ENCODE measurements at regions not wholly inside any gene's neighbourhood (a gene's known extent, or its start where the extent isn't known, plus 50 kb on each side); places are given as distances from the start of the nearest gene placed in this dataset.

DNA sequence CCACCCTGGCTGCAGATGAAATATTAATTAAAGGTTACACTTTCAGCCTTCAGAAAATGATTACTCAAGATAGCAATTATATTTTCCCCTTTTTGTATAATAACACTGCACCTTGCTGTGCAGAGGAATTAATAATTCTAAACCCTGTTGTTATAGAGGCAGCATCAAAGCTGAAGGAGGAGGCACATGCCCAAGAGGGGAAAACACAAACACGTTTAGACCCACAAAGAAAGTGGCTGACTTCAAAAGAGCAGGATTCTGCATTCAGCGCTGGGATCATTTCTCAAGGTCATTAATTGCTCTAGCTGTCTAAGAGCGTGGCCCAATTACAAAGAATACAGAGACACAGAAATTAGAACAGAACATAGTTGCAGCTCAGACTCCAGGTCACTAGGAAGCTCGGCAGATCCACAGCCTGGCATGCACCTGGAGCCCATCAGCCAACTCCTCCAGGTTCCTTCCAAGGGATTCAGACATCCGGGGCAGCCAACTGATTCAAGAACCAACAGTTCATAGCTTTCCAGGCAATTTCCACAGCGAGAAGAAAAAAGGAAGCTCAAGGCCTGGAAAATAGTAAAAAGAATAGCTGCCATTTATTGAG is 102.3 kb upstream of the ID2 start:
- TF ChIP-seq TAF1 (IDR thresholded peaks at IDR 0.05; ENCODE audit: low read depth, low read length) (no peak), PAX5 (IDR thresholded peaks at IDR 0.05; ENCODE audit: insufficient read depth, low read length, severe bottlenecking) (no peak), POLR2AphosphoS5 (IDR thresholded peaks at IDR 0.05; ENCODE audit: low read depth, low read length) (no peak), POLR2A (IDR thresholded peaks at IDR 0.05; ENCODE audit: low read depth, low read length) (no peak), POU2F2 (IDR thresholded peaks at IDR 0.05; ENCODE audit: low read depth, low read length) (no peak), SPI1 (IDR thresholded peaks at IDR 0.05; ENCODE audit: low read depth, low read length) (no peak)
- DNase-seq (ENCODE audit: insufficient read length, low spot score) (no peak), FAIRE-seq (no peak)

DNA sequence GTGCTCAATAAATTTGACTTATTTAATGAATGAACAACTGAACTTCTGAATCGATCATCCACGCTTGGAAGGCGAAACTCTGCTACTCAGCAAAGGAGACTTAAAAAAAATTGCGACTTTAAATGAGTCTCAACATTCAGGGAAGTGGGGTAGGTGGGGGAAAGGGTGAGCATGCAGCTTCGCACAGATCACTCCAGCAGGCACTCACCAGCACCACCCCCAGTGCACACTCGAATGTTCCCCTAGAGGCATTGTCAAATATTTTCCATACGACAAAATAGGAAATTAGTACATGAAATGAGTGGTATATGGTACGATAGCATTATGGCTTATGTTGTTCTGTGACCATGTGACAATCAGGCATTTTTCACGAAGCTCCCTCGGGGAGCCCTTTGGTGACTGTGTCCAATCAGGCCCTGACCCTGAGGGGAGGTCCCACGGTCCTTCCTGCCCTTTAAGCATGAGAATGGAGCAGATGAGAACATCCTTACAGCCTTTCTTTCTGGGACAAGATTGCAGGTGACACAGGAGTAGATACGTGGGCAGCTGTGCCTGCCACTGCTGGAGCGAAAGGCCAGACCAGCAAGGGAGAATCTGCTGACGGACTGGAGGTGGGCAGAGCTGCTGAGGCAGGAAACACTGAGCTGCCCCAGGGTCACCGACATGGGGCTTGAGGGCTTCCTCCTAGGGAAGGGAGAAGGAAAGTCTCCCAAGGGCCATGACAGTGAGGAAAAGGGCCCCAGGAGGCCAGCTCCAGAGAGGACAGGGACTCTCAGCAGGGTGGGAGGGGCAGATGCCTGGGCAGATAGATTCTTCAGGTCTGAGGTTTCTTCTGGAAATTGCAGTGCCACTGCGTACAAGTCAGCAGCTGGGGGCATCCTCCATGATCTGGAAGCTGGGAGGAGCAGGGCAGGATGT is 101.3 kb upstream of the ID2 start:
- DNase-seq (ENCODE audit: insufficient read length, low spot score) (no peak), FAIRE-seq (no peak)
- no peak for TF ChIP-seq POLR2AphosphoS5 (IDR thresholded peaks at IDR 0.05; ENCODE audit: low read depth, low read length)
- no peak for TF ChIP-seq POU2F2 (IDR thresholded peaks at IDR 0.05; ENCODE audit: low read depth, low read length)
- TF ChIP-seq POLR2A (IDR thresholded peaks at IDR 0.05; ENCODE audit: low read depth, low read length), result no peak
- no peak for TF ChIP-seq TAF1 (IDR thresholded peaks at IDR 0.05; ENCODE audit: low read depth, low read length)
- TF ChIP-seq PAX5 (IDR thresholded peaks at IDR 0.05; ENCODE audit: insufficient read depth, low read length, severe bottlenecking), result no peak
- no peak for TF ChIP-seq SPI1 (IDR thresholded peaks at IDR 0.05; ENCODE audit: low read depth, low read length)

DNA sequence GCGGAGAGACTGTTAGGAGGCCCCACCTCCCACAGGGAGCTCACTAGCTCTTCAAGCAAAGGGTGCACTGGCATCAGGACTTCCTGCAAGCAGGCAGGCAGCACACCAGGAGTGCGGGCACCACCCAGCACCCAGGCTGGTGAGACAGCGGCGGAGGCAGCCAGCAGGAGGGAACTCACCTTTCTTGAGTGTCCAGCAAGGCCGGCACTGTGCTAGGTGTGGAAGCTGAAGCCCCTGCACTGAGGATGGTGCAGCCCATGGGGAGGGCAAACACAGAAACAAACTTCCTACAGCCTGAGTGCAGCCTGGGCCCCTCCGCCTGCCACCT is 100.7 kb upstream of the ID2 start:
- TF ChIP-seq POLR2A (IDR thresholded peaks at IDR 0.05; ENCODE audit: low read depth, low read length) (no peak), TAF1 (IDR thresholded peaks at IDR 0.05; ENCODE audit: low read depth, low read length) (no peak), PAX5 (IDR thresholded peaks at IDR 0.05; ENCODE audit: insufficient read depth, low read length, severe bottlenecking) (no peak), POU2F2 (IDR thresholded peaks at IDR 0.05; ENCODE audit: low read depth, low read length) (no peak), SPI1 (IDR thresholded peaks at IDR 0.05; ENCODE audit: low read depth, low read length) (no peak), POLR2AphosphoS5 (IDR thresholded peaks at IDR 0.05; ENCODE audit: low read depth, low read length) (no peak)
- DNase-seq (ENCODE audit: insufficient read length, low spot score), result no peak

DNA sequence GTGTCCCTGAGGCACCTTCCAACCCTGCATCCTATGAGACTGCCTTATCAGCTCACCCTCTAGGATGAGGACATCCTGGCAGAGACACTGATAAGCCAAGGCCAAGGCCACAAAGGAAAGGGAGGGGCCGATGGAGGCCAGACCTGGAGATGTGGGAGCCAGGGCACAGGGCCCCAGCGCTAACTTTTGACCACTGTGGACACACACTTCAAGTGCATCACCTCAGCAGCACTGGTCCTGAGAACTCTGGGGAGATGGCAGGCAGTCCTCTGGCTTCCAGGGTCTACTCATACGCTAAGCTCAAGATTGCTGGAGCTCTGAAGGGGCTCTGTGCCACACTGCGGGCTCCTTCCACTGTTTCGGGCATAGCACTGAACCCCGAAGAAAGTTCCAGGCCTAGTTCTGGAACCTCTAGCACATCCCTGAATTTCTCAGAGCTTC is 100.2 kb upstream of the ID2 start:
- DNase-seq (ENCODE audit: insufficient read length, low spot score), result no peak
- TF ChIP-seq PAX5 (IDR thresholded peaks at IDR 0.05; ENCODE audit: insufficient read depth, low read length, severe bottlenecking) (no peak), POLR2A (IDR thresholded peaks at IDR 0.05; ENCODE audit: low read depth, low read length) (no peak), SPI1 (IDR thresholded peaks at IDR 0.05; ENCODE audit: low read depth, low read length) (no peak), TAF1 (IDR thresholded peaks at IDR 0.05; ENCODE audit: low read depth, low read length) (no peak), POU2F2 (IDR thresholded peaks at IDR 0.05; ENCODE audit: low read depth, low read length) (no peak), POLR2AphosphoS5 (IDR thresholded peaks at IDR 0.05; ENCODE audit: low read depth, low read length) (no peak)
- no peak for FAIRE-seq

More for the DNA sequence above, 100.7 kb upstream of the ID2 start:
- no peak for FAIRE-seq

DNA sequence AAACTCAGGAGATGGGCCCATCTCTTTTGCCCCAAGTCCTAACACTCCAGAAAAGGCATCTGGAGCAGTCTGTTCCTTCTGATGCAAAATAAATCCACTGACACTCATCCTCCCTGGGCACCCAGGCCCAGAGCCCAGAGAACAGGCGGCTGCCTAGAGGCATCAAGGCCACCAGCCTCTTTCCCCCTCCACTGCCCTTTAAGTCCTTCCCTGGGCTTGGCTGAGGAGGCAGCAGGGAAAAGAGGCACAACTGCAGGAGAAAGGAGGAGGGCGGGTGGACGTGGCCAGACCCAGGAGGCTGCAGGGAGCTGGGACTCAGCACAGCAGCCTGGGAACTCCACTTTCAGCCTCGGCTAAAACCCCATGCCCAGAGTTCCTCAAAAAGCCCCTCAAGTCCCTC is 99.7 kb upstream of the ID2 start:
- TF ChIP-seq TAF1 (IDR thresholded peaks at IDR 0.05; ENCODE audit: low read depth, low read length), result no peak
- TF ChIP-seq POLR2AphosphoS5 (IDR thresholded peaks at IDR 0.05; ENCODE audit: low read depth, low read length), result no peak
- no peak for TF ChIP-seq SPI1 (IDR thresholded peaks at IDR 0.05; ENCODE audit: low read depth, low read length)
- no peak for TF ChIP-seq POU2F2 (IDR thresholded peaks at IDR 0.05; ENCODE audit: low read depth, low read length)
- no peak for TF ChIP-seq PAX5 (IDR thresholded peaks at IDR 0.05; ENCODE audit: insufficient read depth, low read length, severe bottlenecking)
- DNase-seq (ENCODE audit: insufficient read length, low spot score) (no peak), FAIRE-seq (no peak)

DNA sequence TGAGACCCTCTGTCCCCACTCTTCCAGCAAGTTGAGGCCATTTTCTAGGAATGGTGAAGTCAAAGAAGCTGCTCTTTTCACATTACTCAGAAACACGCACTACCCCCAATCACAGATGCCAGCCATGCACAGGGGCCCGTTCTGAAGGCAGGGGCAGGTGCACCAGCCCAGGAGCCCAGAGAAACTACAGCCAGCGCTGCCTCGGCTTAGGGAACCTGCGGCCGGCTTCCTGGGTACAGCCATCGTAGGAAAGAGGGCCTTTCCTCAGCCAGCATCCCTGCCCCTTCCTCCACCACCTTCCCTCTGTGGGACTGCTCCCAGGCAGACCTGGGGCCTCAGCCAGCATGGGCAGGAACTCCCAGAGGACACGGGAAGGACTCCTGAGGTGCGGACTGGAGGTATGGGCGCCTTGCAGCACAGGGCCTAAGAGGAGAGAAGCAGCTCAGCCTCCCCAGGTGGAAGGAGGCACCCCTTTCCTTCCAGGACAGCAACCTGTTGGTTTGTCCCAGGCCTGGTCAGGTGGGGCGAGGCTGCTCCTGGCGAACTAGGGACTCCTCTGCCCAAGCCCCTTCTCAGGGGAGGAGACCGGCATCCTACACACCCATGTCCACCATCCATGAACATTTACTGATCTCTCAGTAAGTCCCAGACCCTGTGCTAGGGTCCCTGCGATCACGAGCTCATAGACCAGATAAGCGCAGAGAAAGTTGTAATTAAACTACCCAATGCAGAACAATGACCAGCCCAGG is 99.0 kb upstream of the ID2 start:
- peak; percentile 13 for FAIRE-seq
- TF ChIP-seq POLR2A (IDR thresholded peaks at IDR 0.05; ENCODE audit: low read depth, low read length) (no peak), PAX5 (IDR thresholded peaks at IDR 0.05; ENCODE audit: insufficient read depth, low read length, severe bottlenecking) (no peak), TAF1 (IDR thresholded peaks at IDR 0.05; ENCODE audit: low read depth, low read length) (no peak), SPI1 (IDR thresholded peaks at IDR 0.05; ENCODE audit: low read depth, low read length) (no peak), POU2F2 (IDR thresholded peaks at IDR 0.05; ENCODE audit: low read depth, low read length) (no peak), POLR2AphosphoS5 (IDR thresholded peaks at IDR 0.05; ENCODE audit: low read depth, low read length) (no peak)

DNA sequence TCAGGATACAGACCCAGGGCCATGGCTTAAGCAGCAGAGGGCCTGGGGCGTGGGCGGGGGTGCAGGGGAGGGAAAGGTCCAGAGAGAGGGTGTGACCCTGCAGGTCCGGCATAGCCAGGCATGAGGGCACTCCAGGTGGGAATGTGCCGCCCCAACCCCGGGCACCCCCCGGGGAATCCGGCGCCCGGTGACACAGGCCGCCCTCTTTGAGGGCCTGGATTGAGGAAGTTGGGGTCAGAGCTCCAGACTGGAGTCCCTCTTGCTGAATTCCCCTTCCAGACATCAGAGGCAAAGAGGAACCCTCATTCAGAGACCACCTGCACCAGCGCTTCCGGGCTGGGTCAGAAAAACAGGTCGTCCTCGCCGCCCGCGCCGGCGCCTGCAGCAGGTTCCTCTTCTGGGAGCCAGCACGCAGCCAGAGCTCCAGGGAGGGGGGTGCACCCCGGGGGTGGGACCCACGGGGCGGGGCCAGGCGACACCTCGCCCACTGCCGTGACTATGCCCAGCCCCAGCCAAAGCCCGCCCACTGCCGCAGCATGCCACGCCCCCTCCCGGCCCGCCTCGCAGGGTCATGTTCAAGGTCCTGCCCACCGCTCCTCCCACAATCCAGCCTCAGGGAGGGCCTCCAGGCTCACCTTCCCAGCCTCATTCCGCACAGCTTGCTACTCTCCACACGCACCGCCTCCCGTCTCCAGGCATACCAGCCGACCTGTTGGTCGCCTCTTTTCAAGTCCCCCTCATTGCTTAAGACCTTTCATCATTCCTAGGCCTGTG is 98.3 kb upstream of the ID2 start:
- TF ChIP-seq POLR2A (IDR thresholded peaks at IDR 0.05; ENCODE audit: low read depth, low read length) (no peak), POLR2AphosphoS5 (IDR thresholded peaks at IDR 0.05; ENCODE audit: low read depth, low read length) (no peak), TAF1 (IDR thresholded peaks at IDR 0.05; ENCODE audit: low read depth, low read length) (no peak), POU2F2 (IDR thresholded peaks at IDR 0.05; ENCODE audit: low read depth, low read length) (no peak), SPI1 (IDR thresholded peaks at IDR 0.05; ENCODE audit: low read depth, low read length) (peak; percentile 26; the same call in 1 of the 2 replicates)
- DNase-seq (ENCODE audit: insufficient read length, low spot score) (peak; percentile 83), FAIRE-seq (peak; percentile 80)

More for the DNA sequence above, 99.0 kb upstream of the ID2 start:
- no peak for DNase-seq (ENCODE audit: insufficient read length, low spot score)

DNA sequence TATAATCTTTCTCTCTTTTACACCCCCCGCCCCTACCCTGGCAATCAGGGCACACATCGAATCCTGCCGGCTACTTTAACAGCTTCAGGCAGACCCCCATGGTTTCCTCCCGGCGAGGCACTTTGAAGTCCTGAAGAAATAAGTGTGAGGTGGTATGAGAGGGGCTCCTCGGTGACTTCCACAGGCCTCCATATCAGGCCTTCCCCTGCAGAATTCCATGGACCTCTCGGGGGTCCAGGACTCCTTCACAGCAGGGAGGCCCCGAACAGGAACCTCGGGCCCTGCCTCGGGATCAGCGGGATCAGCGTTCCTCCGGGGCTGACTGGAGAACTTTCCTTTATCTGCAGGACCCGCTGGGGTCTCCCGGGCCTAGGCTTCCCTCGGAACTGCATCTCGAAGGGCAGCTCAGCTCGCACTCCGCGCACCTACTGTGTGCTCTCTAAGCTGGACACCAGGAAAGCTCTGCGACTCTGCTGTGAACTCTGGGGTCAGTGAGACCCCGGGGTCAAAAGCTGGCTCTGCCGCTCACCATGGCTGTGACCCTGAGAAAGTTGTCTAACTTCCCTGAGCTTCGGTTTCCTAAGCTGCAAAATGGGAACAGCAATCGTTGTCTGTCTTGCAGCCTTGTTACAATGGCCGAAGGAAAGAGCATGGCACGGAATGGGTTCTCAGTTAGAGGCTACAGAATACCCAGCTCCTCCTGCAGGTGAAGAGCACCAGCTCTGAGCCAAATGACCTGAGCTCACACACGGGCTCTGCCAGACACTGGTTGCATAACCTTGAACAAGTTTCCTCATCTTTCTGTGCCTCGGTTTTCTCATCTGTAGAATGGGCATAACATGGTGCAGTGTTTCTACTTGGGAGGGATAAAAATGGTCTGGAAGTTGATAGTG is 97.4 kb upstream of the ID2 start:
- no peak for DNase-seq (ENCODE audit: insufficient read length, low spot score)
- no peak for FAIRE-seq
- no peak for TF ChIP-seq POU2F2 (IDR thresholded peaks at IDR 0.05; ENCODE audit: low read depth, low read length)
- TF ChIP-seq SPI1 (IDR thresholded peaks at IDR 0.05; ENCODE audit: low read depth, low read length), result no peak
- no peak for TF ChIP-seq TAF1 (IDR thresholded peaks at IDR 0.05; ENCODE audit: low read depth, low read length)
- no peak for TF ChIP-seq PAX5 (IDR thresholded peaks at IDR 0.05; ENCODE audit: insufficient read depth, low read length, severe bottlenecking)
- TF ChIP-seq POLR2A (IDR thresholded peaks at IDR 0.05; ENCODE audit: low read depth, low read length), result no peak
- TF ChIP-seq POLR2AphosphoS5 (IDR thresholded peaks at IDR 0.05; ENCODE audit: low read depth, low read length), result no peak

Data from GM12891 (cell line).